Nephron (organoid): ENCODE measurements at regions not wholly inside any gene's neighbourhood (a gene's known extent, or its start where the extent isn't known, plus 50 kb on each side); places are given as distances from the start of the nearest gene placed in this dataset.
"Not testable (repeated sequence)": the region's sequence is repeated elsewhere in the genome, so short reads cannot be mapped to it uniquely, and the experiment has no call there.

Source experiments
- H3K27ac Mint-ChIP-seq, 3 experiments: 2 replicates each; pipeline ENCODE4 v1.8.0; 2020; ENCODE audit warnings: mixed read lengths in 3 of 3, mild to moderate bottlenecking in 2 of 3, moderate library complexity in 1 of 3
- H3K27me3 Mint-ChIP-seq: 2 replicates; pipeline ENCODE4 v1.8.0; 2021; ENCODE audit warnings: low read depth, mild to moderate bottlenecking, moderate library complexity, mixed read lengths
- H3K36me3 Mint-ChIP-seq: 2 replicates; pipeline ENCODE4 v1.8.0; 2020; ENCODE audit warnings: low read depth, mixed read lengths
- H3K4me1 Mint-ChIP-seq: 2 replicates; pipeline ENCODE4 v1.8.0; 2020; ENCODE audit warnings: mixed read lengths
- H3K4me3 Mint-ChIP-seq, 3 experiments: 2 replicates each; pipeline ENCODE4 v1.8.0; 2020; ENCODE audit warnings: mild to moderate bottlenecking in 3 of 3, mixed read lengths in 3 of 3, moderate library complexity in 2 of 3
- H3K9me3 Mint-ChIP-seq: 2 replicates; pipeline ENCODE4 v1.8.0; 2020; ENCODE audit warnings: mixed read lengths
- TF ChIP-seq, protein P1 (sequence below), 3 experiments: fragments of 200-600 bp; sonication (generic); IDR thresholded peaks; one replicate each; pipeline ENCODE4 v1.5.0; 2021; ENCODE audit warnings: antibody characterized with exemption in 3 of 3; ENCODE audit not compliant: unreplicated experiment in 3 of 3

DNA sequence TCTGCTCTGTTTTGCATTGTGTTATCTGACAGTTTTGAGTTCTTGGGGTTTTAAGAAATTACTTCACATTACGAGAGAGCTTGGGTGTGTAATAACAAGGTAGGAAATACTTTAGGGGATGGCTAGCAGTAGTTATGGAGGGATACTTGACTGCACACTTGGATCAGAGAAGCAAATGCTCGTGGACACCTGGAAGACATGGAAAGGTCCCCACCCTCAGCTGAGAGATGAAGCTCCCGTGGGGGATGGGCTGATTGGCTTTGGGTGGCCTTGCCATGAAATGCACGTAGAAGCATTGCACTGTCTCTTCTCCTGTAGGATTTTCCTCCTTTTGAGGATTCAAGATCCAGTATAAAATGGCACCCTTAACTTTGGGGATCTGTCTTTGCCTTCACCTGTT lies 61.5 kb upstream of the UNC93A start:
- Mint-ChIP-seq H3K27me3 (peaks cover 52% of the 10 kb centered on the region), H3K36me3 (no peaks in the 10 kb centered on the region), H3K27ac (no peak overlapping the region), H3K4me1 (peaks cover 2% of the 10 kb centered on the region), H3K4me3 (no peak overlapping the region), H3K9me3 (no peaks in the 10 kb centered on the region)
- TF ChIP-seq, protein P1, sequence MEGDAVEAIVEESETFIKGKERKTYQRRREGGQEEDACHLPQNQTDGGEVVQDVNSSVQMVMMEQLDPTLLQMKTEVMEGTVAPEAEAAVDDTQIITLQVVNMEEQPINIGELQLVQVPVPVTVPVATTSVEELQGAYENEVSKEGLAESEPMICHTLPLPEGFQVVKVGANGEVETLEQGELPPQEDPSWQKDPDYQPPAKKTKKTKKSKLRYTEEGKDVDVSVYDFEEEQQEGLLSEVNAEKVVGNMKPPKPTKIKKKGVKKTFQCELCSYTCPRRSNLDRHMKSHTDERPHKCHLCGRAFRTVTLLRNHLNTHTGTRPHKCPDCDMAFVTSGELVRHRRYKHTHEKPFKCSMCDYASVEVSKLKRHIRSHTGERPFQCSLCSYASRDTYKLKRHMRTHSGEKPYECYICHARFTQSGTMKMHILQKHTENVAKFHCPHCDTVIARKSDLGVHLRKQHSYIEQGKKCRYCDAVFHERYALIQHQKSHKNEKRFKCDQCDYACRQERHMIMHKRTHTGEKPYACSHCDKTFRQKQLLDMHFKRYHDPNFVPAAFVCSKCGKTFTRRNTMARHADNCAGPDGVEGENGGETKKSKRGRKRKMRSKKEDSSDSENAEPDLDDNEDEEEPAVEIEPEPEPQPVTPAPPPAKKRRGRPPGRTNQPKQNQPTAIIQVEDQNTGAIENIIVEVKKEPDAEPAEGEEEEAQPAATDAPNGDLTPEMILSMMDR (IDR thresholded peaks at IDR 0.05; ENCODE audit: unreplicated experiment in 3 of 3), result no peak

DNA sequence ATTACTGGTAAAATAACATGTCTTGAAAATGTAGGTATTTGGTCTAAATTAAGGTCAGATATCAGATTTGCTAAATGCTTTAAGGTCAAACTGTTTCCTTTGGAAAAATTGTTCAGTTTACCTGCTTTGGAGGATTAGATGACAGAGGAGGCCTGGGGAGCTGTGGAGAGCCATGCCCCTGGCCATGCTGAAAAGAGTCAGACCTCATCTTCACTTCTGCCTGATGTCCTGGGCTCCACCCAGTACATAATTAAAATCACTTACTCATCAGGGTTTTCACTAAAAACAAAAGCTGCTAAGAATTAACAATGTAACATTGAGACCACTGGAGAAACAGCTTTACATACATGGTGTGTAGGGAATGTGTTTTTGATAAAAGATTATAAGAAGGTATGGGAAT lies 60.8 kb upstream of the UNC93A start:
- TF ChIP-seq, protein P1 (IDR thresholded peaks at IDR 0.05; ENCODE audit: unreplicated experiment in 3 of 3), result no peak
- Mint-ChIP-seq H3K27me3 (peaks cover 58% of the 10 kb centered on the region), H3K27ac (no peak overlapping the region), H3K4me1 (peaks cover 7% of the 10 kb centered on the region), H3K4me3 (no peak overlapping the region), H3K36me3 (no peaks in the 10 kb centered on the region), H3K9me3 (no peaks in the 10 kb centered on the region)

DNA sequence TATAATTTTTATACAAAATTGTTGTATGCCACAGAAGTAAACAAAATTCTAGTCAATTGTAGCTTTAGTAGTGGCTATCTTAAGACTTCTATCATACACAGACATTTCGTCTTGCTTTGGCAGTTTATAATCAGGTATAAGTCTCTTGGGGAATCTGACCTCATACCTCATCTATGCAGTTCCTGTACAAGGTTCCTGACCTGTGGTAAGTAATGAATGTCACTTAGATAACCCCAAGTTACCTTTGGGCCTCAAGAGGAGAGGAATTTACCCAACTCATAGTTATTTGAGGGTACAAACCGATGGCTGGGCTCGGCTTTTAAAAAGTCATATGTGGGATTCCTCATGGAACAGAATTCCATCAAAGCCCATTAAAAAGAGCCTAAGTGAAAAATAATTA lies 58.8 kb upstream of the UNC93A start:
- H3K36me3 Mint-ChIP-seq, result no peaks in the 10 kb centered on the region

DNA sequence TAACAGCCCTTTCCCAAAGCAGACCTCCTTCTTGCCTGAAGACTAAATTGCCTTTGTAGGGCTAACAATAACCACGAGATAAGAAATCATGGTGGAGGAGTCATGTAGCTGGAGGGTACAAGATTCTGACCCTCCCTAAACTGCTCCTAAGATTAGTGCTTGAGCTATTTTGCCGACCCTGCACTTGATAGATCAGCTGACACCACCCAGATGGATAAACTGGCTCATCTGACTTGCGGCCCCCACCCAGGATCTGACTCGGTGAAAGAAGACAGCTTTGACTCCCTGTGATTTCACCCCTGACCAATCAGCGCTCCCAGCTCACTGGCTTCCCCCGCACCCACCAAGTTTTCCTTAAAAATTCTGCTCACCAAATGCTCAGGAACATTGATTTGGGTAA lies 57.6 kb upstream of the UNC93A start:
- TF ChIP-seq, protein P1 (IDR thresholded peaks at IDR 0.05; ENCODE audit: unreplicated experiment in 3 of 3), result no peak
- Mint-ChIP-seq H3K27me3 (peaks cover 52% of the 10 kb centered on the region), H3K27ac (no peak overlapping the region), H3K4me1 (peaks cover 18% of the 10 kb centered on the region), H3K4me3 (no peak overlapping the region), H3K36me3 (no peaks in the 10 kb centered on the region), H3K9me3 (no peaks in the 10 kb centered on the region)

More for the DNA sequence above, 58.8 kb upstream of the UNC93A start:
- H3K27ac Mint-ChIP-seq, result no peak overlapping the region
- H3K27me3 Mint-ChIP-seq, result peaks cover 52% of the 10 kb centered on the region
- no peaks in the 10 kb centered on the region for H3K9me3 Mint-ChIP-seq
- H3K4me3 Mint-ChIP-seq, result no peak overlapping the region
- H3K4me1 Mint-ChIP-seq, result peaks cover 7% of the 10 kb centered on the region
- TF ChIP-seq, protein P1 (IDR thresholded peaks at IDR 0.05; ENCODE audit: unreplicated experiment in 3 of 3), result no peak

DNA sequence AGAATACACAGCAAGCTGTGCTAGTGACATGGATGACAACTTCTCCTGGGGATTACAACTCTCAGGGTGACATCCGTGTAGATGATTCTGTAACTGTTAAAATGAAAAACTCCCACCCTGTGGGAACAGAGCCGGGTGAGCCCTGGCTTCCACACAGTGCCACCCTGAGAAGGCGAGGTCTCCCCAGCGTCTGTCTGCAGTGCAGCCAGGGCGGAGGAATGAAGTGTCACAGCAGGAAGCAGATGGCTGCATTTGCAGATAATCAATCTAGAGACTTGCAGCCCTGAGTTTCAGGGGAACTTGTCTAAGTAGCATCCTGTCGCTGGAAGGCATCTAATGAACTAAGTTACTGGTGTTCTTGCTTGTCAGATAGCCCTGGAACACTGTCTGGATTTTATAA lies 56.5 kb upstream of the UNC93A start:
- H3K4me3 Mint-ChIP-seq, H3K36me3 Mint-ChIP-seq, H3K9me3 Mint-ChIP-seq: not testable (repeated sequence)
- H3K27ac Mint-ChIP-seq, result peak overlapping the region in 1 of 3 experiments; percentile 61
- H3K4me1 Mint-ChIP-seq, result peaks cover 27% of the 10 kb centered on the region
- peaks cover 42% of the 10 kb centered on the region for H3K27me3 Mint-ChIP-seq

DNA sequence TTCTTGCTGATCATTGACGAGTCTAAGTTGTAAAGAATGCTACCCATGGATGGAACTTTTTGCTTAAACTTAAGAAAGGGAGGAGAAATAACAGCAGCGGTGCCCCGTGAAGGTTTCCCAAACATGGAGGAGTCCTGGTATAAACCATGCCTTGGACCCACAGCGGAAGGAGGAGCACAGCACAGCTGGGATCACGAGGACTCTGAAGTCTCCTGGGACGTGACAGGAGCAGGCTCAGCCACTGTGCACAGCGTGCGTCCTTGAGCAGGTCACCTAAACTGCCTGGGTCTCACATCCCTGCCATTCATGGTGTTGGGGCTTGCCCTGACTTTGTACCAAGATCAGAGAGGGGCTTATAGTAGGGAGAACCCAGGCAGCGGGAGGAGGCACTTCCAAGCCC lies 56.1 kb upstream of the UNC93A start:
- peak overlapping the region in 1 of 3 experiments; percentile 61 for H3K27ac Mint-ChIP-seq
- no peaks in the 10 kb centered on the region for H3K36me3 Mint-ChIP-seq
- peaks cover 40% of the 10 kb centered on the region for H3K27me3 Mint-ChIP-seq
- H3K9me3 Mint-ChIP-seq, result no peaks in the 10 kb centered on the region
- peaks cover 28% of the 10 kb centered on the region for H3K4me1 Mint-ChIP-seq
- TF ChIP-seq, protein P1 (IDR thresholded peaks at IDR 0.05; ENCODE audit: unreplicated experiment in 3 of 3), result no peak
- H3K4me3 Mint-ChIP-seq, result no peak overlapping the region
